Fibroblast of lung (primary cell): ENCODE measurements at regions not wholly inside any gene's neighbourhood (a gene's known extent, or its start where the extent isn't known, plus 50 kb on each side); places are given as distances from the start of the nearest gene placed in this dataset.
A peak's percentile ranks its signal among the peaks of the same experiment; 100 is the strongest.

ENCODE experiments used
- DNase-seq, 2 donors: peaks; one replicate each; pipeline versions ENCODE4 v3.0.0 to v3.0.0-alpha.2; 2010; ENCODE audit warnings: low read depth in 2 of 2
- H2AFZ ChIP-seq: 2 replicates; pipeline ENCODE4 v1.5.1; 2012; ENCODE audit warnings: low read length, control low read depth, inconsistent platforms
- H3K27ac ChIP-seq: 2 replicates; pipeline ENCODE4 v1.5.1; 2011; ENCODE audit warnings: low read length, control low read depth; ENCODE audit not compliant: insufficient read depth
- H3K27me3 ChIP-seq: 2 replicates; pipeline ENCODE4 v1.5.1; 2011; ENCODE audit warnings: mild to moderate bottlenecking, low read length; ENCODE audit not compliant: control insufficient read depth, insufficient read depth
- H3K36me3 ChIP-seq: 2 replicates; pipeline ENCODE4 v1.5.1; 2011; ENCODE audit warnings: low read length; ENCODE audit not compliant: control insufficient read depth, insufficient read depth
- H3K4me1 ChIP-seq: 2 replicates; pipeline ENCODE4 v1.5.1; 2011; ENCODE audit warnings: low read length; ENCODE audit not compliant: control insufficient read depth, insufficient read depth; ENCODE audit errors: extremely low read depth
- H3K4me2 ChIP-seq: 2 replicates; pipeline ENCODE4 v1.5.1; 2011; ENCODE audit warnings: low read length, control low read depth; ENCODE audit not compliant: insufficient read depth; ENCODE audit errors: extremely low read depth
- H3K4me3 ChIP-seq, 4 experiments: fragments of 200-600 bp in 1 of 4; sonication (generic) in 1 of 4; replicated peaks in 1 of 4; 2 replicates each; pipeline ENCODE4 v1.5.1; 2011 to 2016; ENCODE audit warnings: low read length in 4 of 4, low read depth in 3 of 4, mild to moderate bottlenecking in 3 of 4, control low read depth in 2 of 4, inconsistent platforms in 1 of 4, mixed read lengths in 1 of 4; ENCODE audit not compliant: insufficient read depth in 1 of 4; ENCODE audit errors: control extremely low read depth in 1 of 4
- H3K79me2 ChIP-seq: 2 replicates; pipeline ENCODE4 v1.5.1; 2012; ENCODE audit warnings: mild to moderate bottlenecking, low read length, inconsistent platforms; ENCODE audit not compliant: control insufficient read depth, insufficient read depth
- H3K9ac ChIP-seq: 2 replicates; pipeline ENCODE4 v1.5.1; 2011; ENCODE audit warnings: mild to moderate bottlenecking, low read length, control low read depth; ENCODE audit not compliant: insufficient read depth
- H3K9me3 ChIP-seq: 2 replicates; pipeline ENCODE4 v1.5.1; 2012; ENCODE audit warnings: low read depth, low read length; ENCODE audit not compliant: control insufficient read depth, insufficient read depth
- H4K20me1 ChIP-seq: 2 replicates; pipeline ENCODE4 v1.5.1; 2011; ENCODE audit warnings: low read length; ENCODE audit not compliant: control insufficient read depth, insufficient read depth; ENCODE audit errors: extremely low read depth
- EZH2 ChIP-seq: IDR thresholded peaks from 2 replicates; pipeline ENCODE4 v1.5.1; 2012; ENCODE audit warnings: low read length, control low read depth, mild to moderate bottlenecking; ENCODE audit errors: missing control alignments
- TF ChIP-seq, protein P1 (sequence below), 2 donors: IDR thresholded peaks in 1 of 2; conservative IDR thresholded peaks in 1 of 2; 1 replicate in 1 of 2; 2 replicates in 1 of 2; pipeline ENCODE4 v1.5.1; 2011 to 2012; ENCODE audit warnings: low read length in 2 of 2, control low read depth in 1 of 2, inconsistent platforms in 1 of 2, low read depth in 1 of 2, mild to moderate bottlenecking in 1 of 2

DNA sequence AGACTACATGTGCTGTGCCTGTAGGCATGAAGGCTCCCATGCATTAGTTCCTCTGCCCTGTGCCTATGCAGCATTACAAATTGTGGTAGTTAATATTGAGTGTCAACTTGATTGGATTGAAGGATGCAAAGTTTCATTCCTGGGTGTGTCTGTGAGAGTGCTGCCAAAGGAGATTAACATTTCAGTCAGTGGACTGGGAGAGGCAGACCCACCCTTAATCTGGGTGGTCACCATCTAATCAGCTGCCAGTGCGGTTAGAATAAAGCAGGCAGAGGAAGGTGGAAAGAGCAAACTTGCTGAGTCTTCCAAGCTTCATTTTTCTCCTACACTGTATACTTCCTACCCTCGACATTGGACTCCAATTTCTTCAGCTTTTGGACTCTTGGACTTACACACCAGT is 460.2 kb upstream of the SMIM31 start:
- Histone ChIP-seq H3K4me1 (no peaks in the 10 kb centered on the region), H3K4me2 (no peak overlapping the region), H3K9me3 (no peaks in the 10 kb centered on the region), H3K9ac (no peak overlapping the region), H3K79me2 (no peaks in the 10 kb centered on the region), H3K27ac (no peak overlapping the region), H4K20me1 (no peaks in the 10 kb centered on the region), H2AFZ (no peak overlapping the region), H3K4me3 (no peak overlapping the region), H3K27me3 (no peaks in the 10 kb centered on the region), H3K36me3 (no peaks in the 10 kb centered on the region)
- TF ChIP-seq EZH2 = no peak
- TF ChIP-seq, protein P1, sequence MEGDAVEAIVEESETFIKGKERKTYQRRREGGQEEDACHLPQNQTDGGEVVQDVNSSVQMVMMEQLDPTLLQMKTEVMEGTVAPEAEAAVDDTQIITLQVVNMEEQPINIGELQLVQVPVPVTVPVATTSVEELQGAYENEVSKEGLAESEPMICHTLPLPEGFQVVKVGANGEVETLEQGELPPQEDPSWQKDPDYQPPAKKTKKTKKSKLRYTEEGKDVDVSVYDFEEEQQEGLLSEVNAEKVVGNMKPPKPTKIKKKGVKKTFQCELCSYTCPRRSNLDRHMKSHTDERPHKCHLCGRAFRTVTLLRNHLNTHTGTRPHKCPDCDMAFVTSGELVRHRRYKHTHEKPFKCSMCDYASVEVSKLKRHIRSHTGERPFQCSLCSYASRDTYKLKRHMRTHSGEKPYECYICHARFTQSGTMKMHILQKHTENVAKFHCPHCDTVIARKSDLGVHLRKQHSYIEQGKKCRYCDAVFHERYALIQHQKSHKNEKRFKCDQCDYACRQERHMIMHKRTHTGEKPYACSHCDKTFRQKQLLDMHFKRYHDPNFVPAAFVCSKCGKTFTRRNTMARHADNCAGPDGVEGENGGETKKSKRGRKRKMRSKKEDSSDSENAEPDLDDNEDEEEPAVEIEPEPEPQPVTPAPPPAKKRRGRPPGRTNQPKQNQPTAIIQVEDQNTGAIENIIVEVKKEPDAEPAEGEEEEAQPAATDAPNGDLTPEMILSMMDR (conservative IDR thresholded peaks at IDR 0.05 in 1 of 2, IDR thresholded peaks at IDR 0.05 in 1 of 2; ENCODE audit: low read depth in 1 of 2, low read length in 2 of 2) = no peak
- no peak for DNase-seq

DNA sequence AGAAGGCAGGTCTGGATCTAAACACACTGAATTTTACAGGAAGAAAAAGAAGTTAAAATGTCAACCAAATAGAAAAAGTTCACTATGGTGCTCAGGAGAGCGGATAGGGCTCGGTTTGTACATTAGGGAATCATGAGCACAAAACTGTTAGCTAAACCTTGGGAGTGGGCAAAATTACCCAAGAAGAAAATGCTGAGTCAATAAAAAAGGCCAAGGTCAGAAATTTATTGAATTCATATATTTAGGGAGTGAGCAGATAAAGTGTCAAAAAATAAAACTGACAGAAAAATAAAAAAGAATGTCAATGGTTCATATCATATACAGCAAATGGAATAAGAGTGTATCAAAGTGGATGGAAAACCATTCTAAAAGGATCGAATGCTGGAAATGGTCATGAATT is 452.5 kb upstream of the SMIM31 start:
- Histone ChIP-seq H3K36me3 (no peaks in the 10 kb centered on the region), H2AFZ (no peak overlapping the region), H4K20me1 (no peaks in the 10 kb centered on the region), H3K79me2 (no peaks in the 10 kb centered on the region), H3K9me3 (no peaks in the 10 kb centered on the region), H3K4me3 (no peak overlapping the region), H3K9ac (no peak overlapping the region), H3K4me2 (no peak overlapping the region), H3K27me3 (no peaks in the 10 kb centered on the region), H3K4me1 (no peaks in the 10 kb centered on the region), H3K27ac (no peak overlapping the region)
- DNase-seq = no peak
- TF ChIP-seq, protein P1 (conservative IDR thresholded peaks at IDR 0.05 in 1 of 2, IDR thresholded peaks at IDR 0.05 in 1 of 2; ENCODE audit: low read depth in 1 of 2, low read length in 2 of 2) = no peak
- TF ChIP-seq EZH2 = no peak

DNA sequence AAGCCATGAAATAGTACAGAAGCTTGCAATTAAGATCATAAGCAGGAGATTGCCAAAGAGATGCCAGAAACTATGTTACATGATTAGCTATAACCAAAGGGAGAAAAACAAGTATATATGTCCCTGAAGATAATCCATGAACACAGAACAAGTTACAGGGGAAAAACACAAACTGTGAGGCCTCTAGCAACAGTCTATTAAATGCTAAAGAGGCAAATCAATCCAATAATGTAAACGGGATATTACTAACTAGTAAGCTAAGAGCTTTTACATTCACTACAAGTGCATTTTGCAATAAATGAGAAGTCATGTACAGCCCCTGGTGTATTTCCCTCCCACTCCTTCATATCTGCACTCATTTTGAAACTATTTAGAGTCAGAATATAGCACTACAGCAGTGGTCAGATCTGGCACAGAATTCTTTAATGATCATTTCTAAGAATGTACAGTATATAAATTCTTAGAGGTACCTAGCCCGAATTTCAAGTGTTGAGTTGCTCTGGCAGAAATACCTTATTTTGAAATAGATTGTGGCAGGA is 449.8 kb upstream of the SMIM31 start:
- peak in 1 of 2 donors; percentile 47 for DNase-seq
- H3K4me3 ChIP-seq = no peak overlapping the region
- no peaks in the 10 kb centered on the region for H3K79me2 ChIP-seq
- H3K36me3 ChIP-seq = no peaks in the 10 kb centered on the region
- H2AFZ ChIP-seq = no peak overlapping the region
- no peaks in the 10 kb centered on the region for H3K27me3 ChIP-seq
- H3K9me3 ChIP-seq = no peaks in the 10 kb centered on the region
- no peaks in the 10 kb centered on the region for H4K20me1 ChIP-seq
- TF ChIP-seq EZH2 = no peak
- TF ChIP-seq, protein P1 (conservative IDR thresholded peaks at IDR 0.05 in 1 of 2, IDR thresholded peaks at IDR 0.05 in 1 of 2; ENCODE audit: low read depth in 1 of 2, low read length in 2 of 2) = no peak
- H3K4me2 ChIP-seq = no peak overlapping the region
- no peak overlapping the region for H3K27ac ChIP-seq
- H3K4me1 ChIP-seq = no peaks in the 10 kb centered on the region
- H3K9ac ChIP-seq = no peak overlapping the region
